ENCODE measurements at regions not wholly inside any gene's neighbourhood (a gene's known extent, or its start where the extent isn't known, plus 50 kb on each side); places are given as distances from the start of the nearest gene placed in this dataset.

DNA sequence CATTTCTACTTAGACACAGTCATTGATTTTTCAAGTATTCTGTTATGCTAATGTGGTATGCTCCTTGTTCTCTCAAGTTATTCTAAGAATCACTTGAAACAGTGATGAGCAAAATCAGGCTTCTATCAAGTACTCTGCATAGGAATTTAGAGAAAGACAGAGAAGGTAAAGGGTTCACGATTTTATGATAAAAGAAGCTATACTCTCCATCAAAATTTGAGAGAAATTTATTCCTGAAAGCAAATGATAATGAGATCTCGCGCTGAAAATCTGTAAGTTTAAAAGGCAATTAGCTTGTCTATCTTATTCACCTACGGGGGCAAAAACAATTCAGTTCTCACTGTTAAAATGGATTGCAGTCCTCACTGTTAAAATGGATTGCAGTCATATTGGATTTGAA, 1404.3 kb upstream of the FLRT2 start:
- TF ChIP-seq, protein P1, sequence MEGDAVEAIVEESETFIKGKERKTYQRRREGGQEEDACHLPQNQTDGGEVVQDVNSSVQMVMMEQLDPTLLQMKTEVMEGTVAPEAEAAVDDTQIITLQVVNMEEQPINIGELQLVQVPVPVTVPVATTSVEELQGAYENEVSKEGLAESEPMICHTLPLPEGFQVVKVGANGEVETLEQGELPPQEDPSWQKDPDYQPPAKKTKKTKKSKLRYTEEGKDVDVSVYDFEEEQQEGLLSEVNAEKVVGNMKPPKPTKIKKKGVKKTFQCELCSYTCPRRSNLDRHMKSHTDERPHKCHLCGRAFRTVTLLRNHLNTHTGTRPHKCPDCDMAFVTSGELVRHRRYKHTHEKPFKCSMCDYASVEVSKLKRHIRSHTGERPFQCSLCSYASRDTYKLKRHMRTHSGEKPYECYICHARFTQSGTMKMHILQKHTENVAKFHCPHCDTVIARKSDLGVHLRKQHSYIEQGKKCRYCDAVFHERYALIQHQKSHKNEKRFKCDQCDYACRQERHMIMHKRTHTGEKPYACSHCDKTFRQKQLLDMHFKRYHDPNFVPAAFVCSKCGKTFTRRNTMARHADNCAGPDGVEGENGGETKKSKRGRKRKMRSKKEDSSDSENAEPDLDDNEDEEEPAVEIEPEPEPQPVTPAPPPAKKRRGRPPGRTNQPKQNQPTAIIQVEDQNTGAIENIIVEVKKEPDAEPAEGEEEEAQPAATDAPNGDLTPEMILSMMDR (conservative IDR thresholded peaks at IDR 0.05 in 1 of 2, IDR thresholded peaks at IDR 0.05 in 1 of 2; ENCODE audit: extremely low read depth in 1 of 2, insufficient read depth in 1 of 2, low read depth in 1 of 2, low read length in 2 of 2) = no peak
- no peak for TF ChIP-seq EZH2 (IDR thresholded peaks at IDR 0.05; ENCODE audit: borderline replicate concordance, low read length)

Measured in mammary epithelial cell (primary cell).